GM12892 (cell line): ENCODE measurements at regions not wholly inside any gene's neighbourhood (a gene's known extent, or its start where the extent isn't known, plus 50 kb on each side); places are given as distances from the start of the nearest gene placed in this dataset.
"Not testable (repeated sequence)": the region's sequence is repeated elsewhere in the genome, so short reads cannot be mapped to it uniquely, and the experiment has no call there.

ENCODE experiments used
- DNase-seq: peaks from one replicate; pipeline ENCODE4 v3.0.0; 2011; ENCODE audit not compliant: insufficient read length
- FAIRE-seq: peaks from 2 replicates; lab custom pipeline; 2011; peaks lifted over from hg19 to GRCh38; lab: Jason Lieb, UNC
- POLR2A ChIP-seq: IDR thresholded peaks from 2 replicates; pipeline ENCODE4 v1.6.1; 2011; ENCODE audit warnings: low read depth, low read length, control low read depth
- POLR2AphosphoS5 ChIP-seq: IDR thresholded peaks from 2 replicates; pipeline ENCODE4 v1.6.1; 2011; ENCODE audit warnings: low read depth, low read length, control low read depth
- TAF1 ChIP-seq: IDR thresholded peaks from 2 replicates; pipeline ENCODE4 v1.6.1; 2011; ENCODE audit warnings: low read depth, mild to moderate bottlenecking, control low read depth, low read length, borderline replicate concordance

GRCh38 chr3:115401298-115401697 lies 222.0 kb upstream of the GAP43 start:
- FAIRE-seq (no peak), DNase-seq (no peak)
- TF ChIP-seq POLR2AphosphoS5 (no peak), TAF1 (no peak), POLR2A (no peak)

DNA sequence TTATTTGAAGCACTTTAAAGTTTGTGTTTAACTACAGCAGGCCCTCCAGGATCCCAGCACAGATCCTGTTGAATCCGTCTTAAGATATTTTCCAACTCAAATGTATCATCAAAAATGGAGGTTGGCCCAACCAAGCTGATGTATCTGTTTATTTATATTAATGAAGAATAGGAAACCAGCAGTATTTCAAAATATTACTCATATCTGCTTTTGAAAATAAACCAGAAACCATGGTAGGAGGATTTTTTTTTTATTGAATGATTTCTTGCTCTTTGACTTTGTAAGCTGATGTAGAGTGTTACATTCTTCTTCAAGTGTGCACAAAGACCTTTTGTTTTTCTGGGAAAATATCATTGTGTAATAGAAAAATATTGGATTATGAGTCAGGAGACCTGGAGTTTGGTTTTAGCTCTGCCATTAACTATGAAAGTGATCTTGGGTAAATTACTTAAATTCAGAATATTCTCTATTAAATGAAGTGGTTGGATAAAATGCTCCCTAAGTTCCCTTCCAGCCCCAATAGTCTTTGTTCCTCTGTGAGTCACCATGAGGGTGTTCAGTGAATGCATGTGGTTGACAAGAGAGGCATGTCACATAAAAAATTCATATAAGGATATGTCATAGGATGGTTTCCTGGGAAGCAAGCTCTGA lies 221.3 kb upstream of the GAP43 start:
- DNase-seq (no peak), FAIRE-seq (no peak)

DNA sequence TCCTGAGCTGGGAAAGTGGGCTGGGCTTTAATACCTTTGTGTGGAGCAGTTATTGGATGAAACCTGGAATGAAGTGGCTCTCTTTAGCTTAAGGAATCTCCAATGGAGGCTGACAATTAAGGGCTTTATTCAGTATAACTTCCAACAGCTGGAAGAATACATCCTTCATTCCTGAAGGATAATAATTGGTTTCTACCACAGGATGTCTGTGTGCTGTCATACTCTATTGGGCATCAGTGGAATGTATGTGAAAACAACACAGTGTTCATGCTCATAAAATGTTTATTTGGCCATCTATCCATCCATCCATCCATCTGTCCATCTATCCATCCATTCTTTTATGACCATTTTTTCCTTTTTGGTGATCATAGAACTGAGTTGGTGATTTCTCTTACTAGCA lies 220.7 kb upstream of the GAP43 start:
- no peak for FAIRE-seq
- TF ChIP-seq POLR2A (no peak), TAF1 (no peak), POLR2AphosphoS5 (no peak)
- no peak for DNase-seq

More for the DNA sequence above, 221.3 kb upstream of the GAP43 start:
- no peak for TF ChIP-seq POLR2AphosphoS5
- no peak for TF ChIP-seq TAF1

DNA sequence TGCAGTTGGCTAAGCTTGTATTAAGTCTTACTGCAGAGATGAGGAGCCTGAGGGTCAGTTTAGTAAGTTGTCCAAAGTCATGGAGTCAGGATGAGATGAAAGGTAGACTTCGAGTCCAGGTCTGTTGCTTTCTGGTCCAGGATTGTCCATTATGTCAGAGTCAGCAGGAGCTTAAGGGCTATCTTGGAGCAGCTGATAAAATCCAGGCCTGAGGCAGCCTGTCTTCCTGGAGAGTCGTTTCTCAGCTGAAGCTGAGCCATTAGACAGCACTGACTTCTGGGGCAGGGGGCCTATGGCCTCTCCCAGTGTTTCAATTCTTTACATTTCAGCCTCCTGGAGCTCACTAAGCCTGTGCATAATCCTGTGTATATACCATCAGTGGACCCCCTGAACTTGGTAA lies 219.5 kb upstream of the GAP43 start:
- no peak for FAIRE-seq
- no peak for DNase-seq
- TF ChIP-seq POLR2A = no peak
- TF ChIP-seq POLR2AphosphoS5 = no peak
- no peak for TF ChIP-seq TAF1

- TF ChIP-seq POLR2AphosphoS5 = no peak
- TF ChIP-seq TAF1 = no peak
- no peak for TF ChIP-seq POLR2A
- DNase-seq (no peak), FAIRE-seq (no peak)
These were observed 213.7 kb upstream of the GAP43 start for GRCh38 chr3:115409596-115409995.

- DNase-seq, FAIRE-seq: not testable (repeated sequence)
These were observed 208.7 kb upstream of the GAP43 start for GRCh38 chr3:115414610-115415009.

DNA sequence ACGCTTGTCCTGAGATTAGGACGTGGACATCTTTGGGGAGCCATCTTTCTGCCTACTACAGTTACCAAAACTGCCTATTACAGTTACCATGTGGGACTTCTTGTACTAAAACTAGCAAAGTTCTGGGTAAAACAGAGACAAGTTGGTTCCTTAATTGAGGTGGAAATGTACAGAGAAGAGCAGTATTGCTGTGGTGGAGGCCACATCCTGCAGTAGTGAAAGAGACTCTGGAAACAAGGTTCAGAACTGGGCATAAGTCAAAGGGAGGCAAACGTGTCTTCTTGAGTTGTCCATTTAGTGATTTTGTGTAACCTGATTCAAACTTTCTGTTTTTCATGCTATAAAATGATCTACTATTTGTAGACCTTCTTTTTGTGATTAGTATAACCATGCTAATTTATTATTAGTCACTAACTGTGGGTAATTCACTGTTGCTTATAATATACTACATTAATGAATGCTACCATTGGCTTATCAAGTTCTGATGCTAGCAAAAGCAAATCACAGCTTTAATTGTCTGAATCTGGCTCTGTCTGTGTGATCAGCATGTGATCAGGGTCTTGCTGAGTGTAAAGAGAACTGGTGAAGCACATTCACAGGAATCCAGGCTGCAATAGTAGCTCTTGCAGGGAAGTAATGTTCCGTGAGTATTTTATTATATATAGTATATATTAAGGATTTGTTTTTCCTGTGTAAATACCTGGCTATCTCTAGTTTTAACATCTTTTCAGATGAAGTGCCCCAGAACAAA lies 207.9 kb upstream of the GAP43 start:
- no peak for DNase-seq
- FAIRE-seq = no peak
- no peak for TF ChIP-seq POLR2A
- no peak for TF ChIP-seq TAF1
- no peak for TF ChIP-seq POLR2AphosphoS5

GRCh38 chr3:115418583-115418982 lies 204.7 kb upstream of the GAP43 start:
- DNase-seq = no peak
- FAIRE-seq = no peak
- TF ChIP-seq TAF1 (no peak), POLR2AphosphoS5 (no peak)

GRCh38 chr3:115420086-115420485 lies 203.2 kb upstream of the GAP43 start:
- FAIRE-seq (no peak), DNase-seq (no peak)
- TF ChIP-seq POLR2AphosphoS5 (no peak), POLR2A (no peak), TAF1 (no peak)

DNA sequence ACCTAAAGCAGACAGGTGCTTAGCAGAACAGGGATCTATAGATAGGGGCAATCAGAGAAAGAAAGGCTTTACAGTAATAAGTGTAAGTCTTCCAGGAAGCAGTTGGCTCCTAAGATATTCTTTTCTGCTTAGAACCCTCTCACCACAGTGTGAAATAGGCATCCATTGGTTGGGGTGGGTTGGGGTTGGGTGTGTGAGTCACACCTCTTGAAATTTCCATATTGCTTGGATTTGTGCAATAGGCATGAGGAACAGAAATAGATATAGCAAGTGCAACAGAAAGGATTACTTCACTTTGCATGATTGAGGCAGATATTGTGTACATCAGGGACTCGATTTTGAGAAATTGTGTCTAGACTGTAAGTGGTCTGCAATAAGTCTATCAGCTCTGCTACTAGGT lies 200.1 kb upstream of the GAP43 start:
- TF ChIP-seq TAF1 (no peak), POLR2AphosphoS5 (no peak), POLR2A (no peak)
- FAIRE-seq = no peak

DNA sequence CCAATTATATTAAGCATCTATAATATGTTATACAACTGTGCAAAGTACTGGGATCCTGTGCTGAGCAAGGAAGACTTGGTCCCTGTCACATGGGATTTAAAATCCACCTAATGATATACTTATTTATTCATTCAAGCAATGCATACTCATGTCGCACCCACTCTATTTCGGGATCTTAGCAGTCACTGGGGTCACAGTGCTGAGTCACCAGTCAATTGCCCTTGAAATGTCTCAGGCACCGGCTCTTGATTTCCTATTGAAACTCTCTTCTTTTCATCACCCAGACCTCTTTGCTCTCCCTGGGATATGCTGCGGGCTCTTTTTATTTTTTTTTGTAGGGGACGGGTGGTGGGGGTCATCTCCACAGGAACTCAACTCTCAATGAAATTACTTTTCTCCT lies 194.5 kb upstream of the GAP43 start:
- FAIRE-seq (no peak), DNase-seq (no peak)
- TF ChIP-seq TAF1 (no peak), POLR2A (no peak), POLR2AphosphoS5 (no peak)

More for the DNA sequence above, 200.1 kb upstream of the GAP43 start:
- DNase-seq = no peak

GRCh38 chr3:115436767-115437301 lies 186.5 kb upstream of the GAP43 start:
- TF ChIP-seq TAF1 (no peak), POLR2A (no peak), POLR2AphosphoS5 (no peak)
- FAIRE-seq = no peak
- no peak for DNase-seq
